NT2/D1 (cell line): ENCODE measurements at regions not wholly inside any gene's neighbourhood (a gene's known extent, or its start where the extent isn't known, plus 50 kb on each side); places are given as distances from the start of the nearest gene placed in this dataset.

ENCODE experiments used
- SUZ12 ChIP-seq: IDR thresholded peaks from 2 replicates; pipeline ENCODE4 v1.6.1; 2011; ENCODE audit not compliant: insufficient read length, insufficient read depth; ENCODE audit errors: extremely low read depth
- YY1 ChIP-seq: IDR thresholded peaks from 2 replicates; pipeline ENCODE4 v1.6.1; 2011; ENCODE audit not compliant: insufficient read length, insufficient read depth
- ZNF274 ChIP-seq: IDR thresholded peaks from 2 replicates; pipeline ENCODE4 v1.6.1; 2011; ENCODE audit warnings: mild to moderate bottlenecking, low read depth, low read length

GRCh38 chr1:58223522-58223921 lies 323.0 kb downstream of the OMA1 start:
- TF ChIP-seq SUZ12, result no peak
- TF ChIP-seq ZNF274, result no peak
- no peak for TF ChIP-seq YY1
